ACC112 (cell line): ENCODE measurements at regions not wholly inside any gene's neighbourhood (a gene's known extent, or its start where the extent isn't known, plus 50 kb on each side); places are given as distances from the start of the nearest gene placed in this dataset.

ENCODE experiments used
- H2AFZ ChIP-seq: fragments of 200-600 bp; sonication (generic); one replicate; pipeline ENCODE4 v1.6.0; 2017; ENCODE audit warnings: antibody characterized with exemption, low read length; ENCODE audit not compliant: unreplicated experiment
- H3K27ac ChIP-seq: fragments of 200-600 bp; sonication (generic); 2 replicates; pipeline ENCODE4 v1.5.1; 2014; ENCODE audit warnings: low read depth, mild to moderate bottlenecking, antibody characterized with exemption, low read length, moderate library complexity
- H3K27me3 ChIP-seq: fragments of 200-600 bp; sonication (generic); 2 replicates; pipeline ENCODE4 v1.6.1; 2014; ENCODE audit warnings: mild to moderate bottlenecking, antibody characterized with exemption, low read length, moderate library complexity, mixed read lengths; ENCODE audit not compliant: insufficient read depth
- H3K36me3 ChIP-seq: fragments of 200-600 bp; sonication (generic); 2 replicates; pipeline ENCODE4 v1.6.1; 2016; ENCODE audit warnings: mild to moderate bottlenecking, antibody characterized with exemption, low read length, moderate library complexity, mixed read lengths; ENCODE audit not compliant: insufficient read depth
- H3K4me1 ChIP-seq: fragments of 200-600 bp; sonication (generic); one replicate; pipeline ENCODE4 v1.6.1; 2016; ENCODE audit warnings: low read length, mixed read lengths; ENCODE audit not compliant: insufficient read depth, unreplicated experiment, control insufficient read depth
- H3K4me3 ChIP-seq: fragments of 200-600 bp; sonication (generic); 2 replicates; pipeline ENCODE4 v1.5.1; 2014; ENCODE audit warnings: mild to moderate bottlenecking, low read depth, low read length
- H3K79me2 ChIP-seq: fragments of 200-600 bp; sonication (generic); one replicate; pipeline ENCODE4 v1.6.0; 2016; ENCODE audit warnings: low read length; ENCODE audit not compliant: control insufficient read depth, unreplicated experiment, insufficient read depth

DNA sequence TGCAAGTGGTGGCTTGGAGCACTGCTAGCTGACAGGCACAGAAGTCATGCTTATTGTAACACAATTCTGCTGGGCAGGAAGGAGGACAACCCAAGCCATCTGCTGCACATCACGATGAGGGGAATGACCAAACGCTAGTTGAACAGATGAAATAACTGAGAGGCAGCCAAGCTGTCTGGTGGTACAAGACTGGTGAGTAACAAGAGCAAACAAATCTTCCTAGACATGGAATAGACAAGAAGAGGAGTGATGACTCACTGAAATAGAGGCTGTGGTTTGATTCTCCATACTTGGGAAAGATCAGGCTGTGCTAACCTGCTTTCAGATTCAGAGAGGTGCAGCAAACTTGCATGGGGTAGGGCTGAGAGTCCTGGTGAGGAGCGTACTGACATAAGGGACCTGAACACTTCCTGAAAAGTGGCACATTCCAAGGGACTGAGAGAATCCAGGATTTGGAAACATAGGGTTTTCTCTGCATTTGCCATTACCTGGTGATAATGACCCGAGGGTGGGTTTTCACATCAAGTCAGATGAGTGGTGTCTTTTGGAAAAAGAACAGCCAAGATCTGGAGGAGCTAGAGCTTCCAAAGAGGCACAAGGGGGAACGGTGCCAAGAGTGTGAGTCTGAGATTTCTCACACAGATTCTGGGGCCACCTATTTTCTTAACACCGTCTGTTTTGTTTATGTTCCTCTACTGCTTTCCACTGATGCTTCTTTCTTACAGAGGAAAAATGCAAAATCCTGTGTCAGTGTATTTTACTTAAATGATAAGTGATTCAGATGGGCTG is 60.0 kb downstream of the PRL start:
- no peaks in the 10 kb centered on the region for H3K79me2 ChIP-seq
- no peak overlapping the region for H3K27ac ChIP-seq
- H3K4me3 ChIP-seq, result peak overlapping the region; percentile 35; the same call in 1 of the 2 replicates
- peaks cover 11% of the 10 kb centered on the region for H3K4me1 ChIP-seq
- no peaks in the 10 kb centered on the region for H3K36me3 ChIP-seq
- H3K27me3 ChIP-seq, result no peaks in the 10 kb centered on the region
- H2AFZ ChIP-seq, result no peak overlapping the region
